K562 (cell line): ENCODE measurements at regions not wholly inside any gene's neighbourhood (a gene's known extent, or its start where the extent isn't known, plus 50 kb on each side); places are given as distances from the start of the nearest gene placed in this dataset.

ENCODE experiments used
- ARID4B ChIP-seq: sonication (generic); formaldehyde crosslinking; IDR thresholded peaks from 2 replicates; pipeline ENCODE4 v1.8.0; 2022; ENCODE audit warnings: mild to moderate bottlenecking, missing genetic modification reagents
- E2F4 ChIP-seq: sonication (generic); formaldehyde crosslinking; IDR thresholded peaks from 2 replicates; pipeline ENCODE4 v1.8.0; 2022; ENCODE audit warnings: mild to moderate bottlenecking, low read depth, missing genetic modification reagents
- EZH2 ChIP-seq: IDR thresholded peaks from 2 replicates; pipeline ENCODE4 v1.6.1; 2012; ENCODE audit warnings: low read depth, mild to moderate bottlenecking, inconsistent platforms, low read length, borderline replicate concordance
- FOXM1 ChIP-seq, 2 experiments: fragments of 450-650 bp in 1 of 2; sonication (generic) in 1 of 2; formaldehyde crosslinking in 1 of 2; IDR thresholded peaks; 2 replicates each; pipeline versions ENCODE4 v1.6.1 to v1.9.0; 2017 to 2022; ENCODE audit warnings: low read depth in 2 of 2, mild to moderate bottlenecking in 2 of 2, missing genetic modification reagents in 1 of 2, moderate library complexity in 1 of 2
- MAFK ChIP-seq: IDR thresholded peaks from 2 replicates; pipeline ENCODE4 v1.6.1; 2011; ENCODE audit warnings: low read length, improper control_type of control experiment
- MXI1 ChIP-seq: IDR thresholded peaks from 2 replicates; pipeline ENCODE4 v1.6.1; 2011; ENCODE audit warnings: low read depth, mild to moderate bottlenecking, improper control_type of control experiment, low read length
- POLR2A ChIP-seq: fragments of 450-650 bp; conservative IDR thresholded peaks from 2 replicates; pipeline ENCODE4 v1.6.1; 2016
- POLR2AphosphoS5 ChIP-seq: IDR thresholded peaks from 2 replicates; pipeline ENCODE4 v1.6.1; 2011; ENCODE audit warnings: mild to moderate bottlenecking, low read depth, low read length, moderate library complexity; ENCODE audit not compliant: control insufficient read depth, insufficient read depth
- RNF2 ChIP-seq: sonication (generic); IDR thresholded peaks from 2 replicates; pipeline ENCODE4 v1.6.1; 2016
- SNAPC5 ChIP-seq: fragments of 250-450 bp; sonication (Bioruptor Pico); IDR thresholded peaks from 2 replicates; pipeline ENCODE4 v1.8.0; 2021; ENCODE audit warnings: moderate library complexity, mild to moderate bottlenecking, inconsistent platforms
- STAG1 ChIP-seq: sonication (generic); formaldehyde crosslinking; IDR thresholded peaks from 2 replicates; pipeline ENCODE4 v1.5.0; 2020; ENCODE audit warnings: missing genetic modification reagents, borderline replicate concordance

- TF ChIP-seq E2F4 (CRISPR knock-in tag) (no peak), STAG1 (CRISPR knock-in tag) (no peak), RNF2 (no peak), FOXM1 (IDR thresholded peaks at IDR 0.05; ENCODE audit: low read depth) (no peak), FOXM1 (CRISPR knock-in tag; IDR thresholded peaks at IDR 0.05; ENCODE audit: low read depth) (no peak), POLR2A (no peak), POLR2AphosphoS5 (no peak), SNAPC5 (CRISPR knock-in tag) (no peak), MAFK (no peak), MXI1 (no peak), EZH2 (no peak), ARID4B (CRISPR knock-in tag) (no peak)
Measured at GRCh38 chr3:7950890-7951289, 550.7 kb upstream of the LMCD1 start.
